ENCODE measurements at regions not wholly inside any gene's neighbourhood (a gene's known extent, or its start where the extent isn't known, plus 50 kb on each side); places are given as distances from the start of the nearest gene placed in this dataset.

DNA sequence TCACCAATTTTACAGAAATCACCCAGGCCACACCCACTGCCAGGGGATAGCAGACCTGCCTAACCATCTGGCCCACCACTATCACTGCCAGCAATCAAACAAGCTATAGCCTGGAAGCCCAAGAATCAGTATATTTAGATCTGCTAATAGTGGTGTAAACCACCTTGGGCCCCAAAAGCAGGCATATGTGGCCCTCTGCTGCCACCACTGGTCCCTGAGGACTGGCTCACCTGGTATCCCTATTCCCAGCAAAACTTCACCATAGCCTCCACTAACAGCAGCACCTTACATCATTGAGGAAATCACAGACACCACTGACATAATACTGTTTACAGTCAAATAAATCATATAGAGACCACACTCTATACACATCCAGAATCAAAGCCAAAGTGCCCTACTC is 880.4 kb upstream of the MAN1A1 start:
- DNase-seq (ENCODE audit: low spot score), result no peak

DNA sequence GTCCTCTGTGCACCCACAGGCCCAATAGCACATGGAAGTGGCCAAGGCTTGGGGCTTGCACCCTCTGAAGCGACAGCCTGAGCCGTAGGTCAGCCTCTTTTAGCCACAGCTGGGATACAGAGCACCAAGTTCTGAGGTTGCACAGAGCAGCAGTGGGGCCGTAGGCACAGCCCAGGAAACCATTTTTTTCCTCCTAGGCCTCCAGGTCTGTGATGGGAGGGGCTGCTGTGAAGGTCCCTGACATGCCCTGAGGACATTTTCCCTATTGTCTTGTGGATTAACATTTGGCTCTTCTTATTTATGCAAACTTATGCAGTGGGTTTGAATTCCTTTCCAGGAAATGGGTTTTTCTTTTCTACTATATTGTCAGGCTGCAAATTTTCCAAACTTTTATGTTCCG is 878.7 kb upstream of the MAN1A1 start:
- DNase-seq (ENCODE audit: low spot score), result no peak

DNA sequence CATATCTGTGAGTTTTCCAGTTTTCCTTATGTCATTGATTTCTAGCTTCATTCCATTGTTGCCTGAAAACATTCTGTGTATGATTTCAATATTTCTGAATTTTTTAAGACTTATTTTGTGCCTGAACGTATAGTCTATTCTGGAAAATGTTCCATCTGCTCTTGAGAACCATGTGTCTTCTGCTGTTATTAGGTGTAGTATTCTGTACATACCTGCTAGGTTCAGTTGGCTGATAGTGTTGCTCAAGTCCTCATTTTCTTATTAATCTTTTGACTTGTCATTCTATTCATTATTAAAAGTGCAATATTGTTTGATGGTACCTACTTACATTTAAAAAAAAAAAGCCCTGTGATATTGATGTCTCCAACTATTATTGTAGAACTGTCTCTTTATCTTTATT is 869.8 kb upstream of the MAN1A1 start:
- DNase-seq (ENCODE audit: low spot score), result no peak

DNA sequence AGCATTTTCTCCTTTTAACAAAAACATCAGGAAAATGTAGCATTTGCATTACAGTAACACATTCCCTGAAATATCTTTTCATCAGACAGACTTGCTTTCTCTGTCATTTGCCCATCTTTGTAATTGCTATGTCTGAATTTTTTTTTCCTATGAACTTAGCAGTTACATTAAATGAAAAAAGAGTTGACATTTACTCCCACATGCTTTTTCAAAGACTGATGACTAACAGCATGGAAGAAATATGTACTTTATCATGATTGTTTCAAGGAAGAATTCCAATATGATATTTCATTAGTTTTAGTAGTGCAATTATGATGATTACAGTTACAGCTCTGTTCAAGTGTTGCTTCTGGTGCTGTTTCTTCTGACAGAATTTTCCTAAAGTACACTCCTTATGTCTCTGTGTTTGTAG is 864.5 kb upstream of the MAN1A1 start:
- DNase-seq (ENCODE audit: low spot score), result no peak

DNA sequence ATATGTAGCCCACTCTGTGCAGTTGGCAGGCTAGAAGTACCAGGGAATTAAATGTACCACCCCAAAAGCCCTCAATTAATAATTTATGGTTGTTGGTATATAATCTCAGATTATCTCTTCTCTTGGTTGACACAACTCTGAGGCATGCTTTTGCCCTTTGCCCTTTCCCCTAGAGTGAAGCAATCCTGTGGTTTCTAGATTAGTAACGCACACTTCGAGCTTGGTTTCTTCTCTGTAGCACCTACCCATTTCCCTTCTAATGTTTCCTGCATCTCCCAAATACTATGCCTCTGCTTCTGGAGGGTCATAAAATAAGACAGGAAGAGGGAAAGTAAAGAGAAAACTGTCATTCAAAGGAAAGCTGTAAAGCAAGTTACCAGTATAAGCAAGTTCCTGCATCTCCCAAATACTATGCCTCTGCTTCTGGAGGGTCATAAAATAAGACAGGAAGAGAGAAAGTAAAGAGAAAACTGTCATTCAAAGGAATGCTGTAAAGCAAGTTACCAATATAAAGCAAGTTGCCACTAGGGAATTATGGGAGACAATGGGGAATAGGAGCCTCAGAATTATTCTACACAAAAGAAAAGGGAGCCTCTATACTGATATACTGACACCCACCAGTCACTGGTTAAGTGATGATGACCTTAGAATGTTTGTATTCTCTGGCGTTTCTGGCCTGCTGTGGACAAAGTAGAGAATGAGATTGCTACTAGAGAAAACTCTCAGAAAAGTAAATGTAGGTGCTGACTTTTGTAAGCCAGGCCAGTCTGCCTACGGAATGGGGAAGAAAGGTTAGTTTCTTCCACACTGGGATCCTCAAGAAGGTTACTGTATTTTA is 862.6 kb upstream of the MAN1A1 start:
- DNase-seq (ENCODE audit: low spot score), result no peak

DNA sequence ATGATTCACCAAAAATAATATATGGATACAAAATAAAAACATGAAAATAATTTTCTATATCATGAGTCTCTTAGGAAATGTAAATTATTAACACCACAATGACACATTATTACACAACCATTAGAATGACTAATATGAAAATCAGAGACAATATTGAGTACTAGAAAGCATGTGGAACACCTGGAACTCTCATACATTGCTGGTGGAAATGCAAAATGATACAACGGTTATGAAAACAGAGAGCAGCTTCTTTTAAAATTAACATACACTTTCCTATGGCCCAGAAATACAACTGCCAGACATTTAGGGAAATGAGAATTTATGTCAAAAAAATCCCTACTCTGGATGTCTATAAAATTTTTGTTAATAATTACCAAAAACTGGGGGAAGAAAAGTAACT is 853.3 kb upstream of the MAN1A1 start:
- no peak for DNase-seq (ENCODE audit: low spot score)

DNA sequence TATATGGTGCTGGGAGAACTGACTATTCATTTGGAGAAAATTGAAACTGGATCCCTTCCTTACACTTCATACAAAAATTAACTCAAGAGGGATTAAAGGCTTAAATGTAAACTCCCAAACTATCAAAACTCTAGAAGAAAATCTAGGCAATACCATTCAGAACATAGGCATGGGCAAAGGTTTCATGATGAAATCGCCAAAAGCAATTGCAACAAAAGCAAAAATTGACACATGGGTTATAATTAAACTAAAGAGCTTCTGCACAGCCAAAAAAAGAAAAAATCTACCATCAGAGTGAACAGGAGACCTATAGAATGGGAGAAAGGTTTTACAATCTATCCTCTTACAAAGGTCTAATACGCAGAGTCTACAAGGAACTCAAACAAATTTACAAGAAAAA is 851.3 kb upstream of the MAN1A1 start:
- DNase-seq (ENCODE audit: low spot score), result no peak

DNA sequence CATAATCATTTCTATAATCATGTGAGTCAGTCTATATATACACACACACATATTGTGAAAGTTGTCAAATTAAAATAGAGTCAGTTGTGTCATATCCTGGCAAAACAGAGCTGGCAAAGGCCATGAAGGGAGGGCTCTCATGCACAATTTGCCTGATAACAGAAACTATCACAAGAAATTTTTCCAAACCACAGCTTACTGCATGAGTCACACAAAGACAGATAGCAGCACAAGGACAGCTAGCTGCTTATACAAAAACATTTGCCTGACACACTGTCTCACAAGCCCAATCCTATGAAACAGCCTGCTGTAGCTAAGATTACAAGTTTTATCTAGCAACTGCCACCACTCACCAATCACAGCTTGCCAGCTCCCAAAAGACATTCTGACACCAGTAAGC is 848.5 kb upstream of the MAN1A1 start:
- DNase-seq (ENCODE audit: low spot score), result no peak

DNA sequence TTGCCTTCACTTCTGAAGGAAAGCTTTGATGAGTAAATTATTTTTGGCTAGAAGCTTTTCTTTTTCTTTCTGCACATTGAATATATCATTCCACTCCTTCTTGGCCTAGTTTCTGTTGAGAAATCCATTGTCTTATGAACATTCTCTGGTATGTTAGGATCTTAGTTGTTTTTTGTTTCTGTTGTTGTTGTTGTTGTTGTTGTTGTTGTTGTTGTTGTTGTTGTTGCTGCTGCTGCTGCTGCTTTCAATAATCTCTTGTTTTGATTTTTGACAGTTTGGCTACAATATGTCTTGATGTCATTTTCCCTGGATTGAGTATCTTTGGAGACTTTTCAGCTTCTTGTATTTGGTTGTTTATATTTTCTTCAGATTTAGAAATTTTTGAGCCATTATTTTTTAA is 836.5 kb upstream of the MAN1A1 start:
- DNase-seq (ENCODE audit: low spot score), result no peak

DNA sequence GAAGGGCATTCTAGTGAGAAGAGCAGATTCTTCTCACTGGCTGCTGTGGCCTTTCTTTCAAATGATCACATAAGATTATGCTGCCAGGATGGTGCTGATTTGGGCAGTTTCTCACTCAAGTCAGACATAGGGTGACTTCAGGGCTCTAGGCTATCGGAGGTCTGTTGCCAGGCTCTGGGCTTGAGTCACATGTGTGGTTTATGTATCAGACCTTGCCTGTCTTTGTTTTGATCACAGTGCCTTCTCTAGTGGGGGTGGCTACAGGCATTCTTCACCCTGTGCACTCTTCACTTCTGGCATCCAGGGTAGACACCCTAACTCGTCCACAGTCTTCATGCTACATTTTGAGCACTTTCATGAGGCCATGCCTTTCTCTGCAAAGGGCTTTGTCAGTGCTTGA is 823.7 kb upstream of the MAN1A1 start:
- DNase-seq (ENCODE audit: low spot score), result no peak

DNA sequence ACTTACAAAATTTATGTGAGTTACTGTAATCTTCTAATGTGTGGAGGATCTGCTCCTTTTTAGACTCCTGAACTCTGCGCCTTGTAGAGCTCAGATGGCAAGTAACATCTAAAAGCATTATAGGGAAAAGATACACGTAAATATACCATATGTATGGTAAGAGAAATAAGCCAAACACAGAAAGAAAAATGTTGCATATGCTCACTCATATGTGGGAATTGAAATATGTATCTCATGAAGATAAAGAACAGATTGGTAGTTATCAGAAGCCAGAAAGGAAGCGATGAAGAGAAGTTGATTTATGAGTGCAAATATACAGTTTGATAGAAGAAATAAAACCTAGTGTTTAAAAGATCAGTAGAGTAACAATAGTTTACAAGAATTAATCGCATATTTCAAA is 815.0 kb upstream of the MAN1A1 start:
- DNase-seq (ENCODE audit: low spot score), result no peak

DNA sequence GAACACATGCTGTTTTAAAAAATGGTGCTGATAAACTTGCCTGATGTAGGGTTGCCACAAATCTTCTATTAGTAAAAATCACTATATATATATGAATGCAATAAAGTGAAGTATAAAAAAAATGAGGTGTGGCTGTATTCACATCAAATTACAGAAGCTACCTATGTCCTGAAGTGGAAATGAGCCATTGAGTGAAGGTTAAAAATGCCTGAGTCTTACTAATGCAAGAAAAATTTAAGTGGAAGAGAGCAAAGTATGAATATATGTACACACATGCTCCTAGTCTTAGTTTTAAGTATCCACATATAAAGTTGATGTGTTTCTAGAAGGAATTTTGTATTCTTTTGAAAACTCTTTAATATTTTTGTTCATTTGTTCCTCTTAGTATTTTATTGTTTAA is 808.3 kb upstream of the MAN1A1 start:
- no peak for DNase-seq (ENCODE audit: low spot score)

DNA sequence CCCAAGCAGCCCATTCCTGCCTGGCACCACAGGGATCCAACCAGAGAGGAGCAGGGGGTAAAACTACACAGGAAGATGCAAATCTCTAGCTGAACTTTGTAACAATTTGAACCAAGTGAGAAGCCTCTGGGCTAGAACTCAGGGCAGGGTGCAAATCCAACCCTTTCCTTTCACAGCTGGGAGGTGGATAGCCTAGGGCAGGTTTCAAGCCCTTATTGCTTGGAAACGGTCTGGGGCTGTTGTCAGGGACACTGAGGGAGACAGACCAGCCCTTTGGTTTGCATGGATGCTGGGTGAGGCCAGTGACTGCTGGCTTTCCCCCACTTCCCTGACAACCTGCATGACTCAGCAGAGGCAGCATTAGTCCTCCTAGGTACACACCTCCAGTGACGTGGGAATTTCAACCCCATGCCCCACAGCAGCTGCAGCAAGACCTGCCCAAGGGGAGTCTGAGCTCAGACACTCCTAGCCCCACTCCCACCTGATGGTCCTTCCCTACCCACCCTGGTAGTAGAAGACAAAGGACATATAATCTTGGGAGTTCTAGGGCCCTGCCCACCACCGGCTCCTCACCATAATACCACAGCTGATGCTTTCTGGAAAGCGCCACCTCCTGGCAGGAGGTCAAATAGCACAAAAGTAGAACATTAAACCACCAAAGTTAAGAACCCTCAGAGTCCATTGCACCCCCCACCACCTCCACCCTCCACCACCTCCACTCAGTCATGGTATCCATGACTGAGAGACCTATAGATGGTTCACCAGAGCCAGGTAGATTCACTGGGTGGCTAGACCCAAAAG is 797.7 kb upstream of the MAN1A1 start:
- DNase-seq (ENCODE audit: low spot score), result no peak

DNA sequence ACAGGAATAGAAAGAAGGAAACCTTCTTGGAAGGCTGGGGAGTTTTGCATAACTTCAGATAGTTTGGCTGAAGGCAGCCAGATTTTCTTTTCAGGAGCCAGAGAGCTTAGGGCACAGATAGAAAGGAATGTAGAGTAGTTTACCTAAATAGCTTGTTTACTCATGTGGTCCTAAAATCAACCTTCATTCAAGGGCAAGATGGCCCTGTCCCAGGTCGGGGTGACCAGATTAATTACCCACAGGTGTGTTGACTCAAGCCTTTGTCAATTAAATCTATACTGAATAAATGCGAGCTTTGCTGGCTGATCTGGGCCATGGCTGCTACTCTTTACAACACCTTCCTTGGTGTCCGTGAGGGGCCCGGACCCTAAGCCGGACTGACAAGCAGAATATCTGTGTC is 792.0 kb upstream of the MAN1A1 start:
- DNase-seq (ENCODE audit: low spot score), result no peak

DNA sequence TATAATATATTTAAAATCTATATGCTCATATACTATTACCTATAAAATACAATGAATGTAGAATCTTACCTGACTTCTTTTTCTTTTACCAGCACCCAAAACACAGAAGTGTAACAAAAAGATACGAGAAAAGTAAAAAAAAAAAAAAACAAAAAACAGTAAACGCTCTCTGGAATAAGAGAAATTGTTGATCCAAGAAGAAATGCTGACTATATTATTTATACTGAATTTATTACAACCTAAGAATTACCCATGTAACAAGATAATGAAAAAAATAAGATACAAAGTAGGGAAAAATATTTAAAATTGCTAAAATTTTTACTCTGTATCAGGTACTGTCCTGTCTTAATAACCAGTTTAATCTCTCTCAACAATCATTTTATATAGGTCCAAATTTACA is 787.9 kb upstream of the MAN1A1 start:
- no peak for DNase-seq (ENCODE audit: low spot score)

DNA sequence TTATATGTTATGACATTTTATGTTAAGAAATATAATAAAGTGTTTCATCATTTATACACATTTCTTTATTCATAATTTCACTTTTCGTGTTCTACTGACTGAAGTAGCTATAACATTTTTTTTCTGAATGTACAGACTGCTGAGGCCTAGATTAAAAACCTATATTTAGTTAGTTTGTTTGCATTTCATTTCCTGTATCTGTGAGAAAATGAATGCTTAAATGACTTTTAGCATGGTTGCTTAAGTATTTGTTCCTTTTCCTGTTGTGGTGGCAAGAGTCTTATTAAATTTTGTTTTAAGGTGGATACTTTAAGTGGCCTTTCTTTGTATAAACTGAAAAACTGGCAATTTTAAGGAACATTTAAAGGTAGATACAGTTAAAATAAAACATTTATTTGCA is 779.7 kb upstream of the MAN1A1 start:
- DNase-seq (ENCODE audit: low spot score), result no peak

DNA sequence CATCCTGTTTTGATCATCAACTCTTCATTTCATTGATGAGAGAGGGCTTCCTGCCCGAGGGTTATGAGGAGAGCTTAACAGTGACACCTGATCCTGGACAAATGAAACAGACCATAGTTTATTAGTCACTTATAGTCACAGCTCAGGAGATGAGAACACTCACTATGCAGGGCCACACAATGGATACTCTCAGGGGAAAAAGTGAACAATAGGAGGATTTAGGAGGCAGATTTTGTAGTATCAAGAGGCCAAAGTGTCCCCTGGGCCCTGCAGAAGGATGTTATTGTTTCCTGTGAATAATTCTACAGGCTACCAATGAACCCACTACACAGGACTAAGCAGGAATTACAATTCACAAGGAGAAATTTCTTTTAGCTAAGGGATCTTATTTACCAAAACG is 772.8 kb upstream of the MAN1A1 start:
- no peak for DNase-seq (ENCODE audit: low spot score)

DNA sequence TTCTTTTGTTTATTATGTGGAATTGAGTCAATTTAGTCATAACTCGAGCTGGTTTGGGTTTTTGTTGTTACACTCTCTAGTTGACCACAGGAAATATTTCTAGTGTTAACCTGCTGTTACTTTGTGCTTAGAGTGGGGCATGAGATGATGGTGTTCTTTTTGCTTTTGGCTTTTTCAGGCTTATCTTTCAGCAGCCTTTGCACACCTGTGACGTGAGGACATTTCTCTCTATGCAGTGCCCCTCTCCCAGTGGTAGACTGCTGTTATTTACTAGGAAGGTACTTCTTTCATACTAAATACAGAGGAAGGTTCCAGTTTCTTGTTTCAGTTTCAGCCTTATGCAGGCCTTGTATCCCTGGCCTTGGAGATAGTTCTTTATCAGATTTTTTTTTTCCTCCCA is 766.8 kb upstream of the MAN1A1 start:
- no peak for DNase-seq (ENCODE audit: low spot score)

DNA sequence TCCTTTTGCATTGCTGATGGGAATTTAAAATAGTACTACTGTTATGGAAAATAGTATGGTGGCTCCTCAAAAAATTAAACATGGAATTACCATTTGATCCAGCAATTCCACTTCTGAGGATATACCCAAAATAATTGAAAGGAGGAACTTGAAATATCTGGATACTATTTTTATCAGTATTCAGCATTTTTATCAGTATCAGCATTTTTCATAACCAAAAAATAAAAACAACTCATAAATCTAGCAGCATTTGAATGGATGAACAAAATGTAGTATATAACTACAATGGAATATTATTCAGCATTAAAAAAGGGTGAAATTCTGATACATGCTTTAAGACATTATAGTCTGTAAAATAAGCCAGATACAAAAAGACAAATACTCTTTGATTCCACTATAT is 763.4 kb upstream of the MAN1A1 start:
- DNase-seq (ENCODE audit: low spot score), result no peak

DNA sequence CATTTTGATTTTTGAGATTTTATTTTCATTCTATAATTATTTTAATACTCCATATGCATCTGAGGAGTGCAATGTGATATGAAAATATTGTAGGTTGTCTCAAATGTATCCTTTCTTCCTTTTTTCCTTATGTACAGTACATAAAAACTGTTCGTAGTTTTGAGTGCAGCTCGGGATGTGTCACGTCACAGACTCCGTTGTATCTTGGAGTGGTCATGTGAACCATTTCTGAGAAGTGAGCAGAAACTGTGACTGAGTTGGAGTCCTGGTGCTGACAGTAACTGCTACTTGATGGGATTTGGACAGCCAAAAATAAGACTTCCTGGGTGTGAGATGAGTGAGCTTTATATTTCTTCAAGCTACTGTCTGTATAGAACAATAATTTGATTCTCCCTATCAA is 761.4 kb upstream of the MAN1A1 start:
- DNase-seq (ENCODE audit: low spot score), result no peak

DNA sequence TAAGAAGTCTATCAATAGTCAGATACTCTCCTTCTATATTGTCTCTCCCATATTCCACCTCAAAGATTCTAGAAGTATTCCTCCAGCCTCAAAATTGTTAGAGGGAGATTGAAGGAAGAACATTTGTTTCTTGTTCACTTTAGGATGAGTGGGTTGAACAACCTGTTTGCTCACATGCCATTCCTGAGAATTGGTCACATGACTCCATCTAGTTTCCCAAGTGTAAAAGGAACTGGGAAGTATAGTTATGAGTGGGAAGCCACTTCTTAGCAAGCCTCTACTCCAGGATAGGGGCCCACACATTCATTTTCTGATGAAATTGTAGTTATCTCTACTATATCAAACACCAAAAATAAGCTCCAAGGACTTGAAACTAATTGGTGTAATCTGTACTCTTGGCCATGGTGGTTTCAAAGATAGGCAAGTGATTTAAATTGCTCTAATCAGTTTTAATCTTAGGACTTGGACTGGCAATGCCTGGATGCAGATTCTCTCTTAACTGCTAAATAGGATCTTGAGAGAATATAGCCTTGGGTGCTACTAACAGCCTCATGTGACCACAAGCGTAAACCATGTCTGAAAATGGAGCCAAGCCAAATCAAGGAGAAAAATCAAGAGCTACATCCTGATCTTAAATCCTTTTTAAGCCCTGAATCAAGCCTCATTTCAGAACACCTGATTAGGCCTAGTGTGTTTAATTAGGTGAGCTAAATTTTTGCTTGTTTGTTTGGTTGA is 758.7 kb upstream of the MAN1A1 start:
- no peak for DNase-seq (ENCODE audit: low spot score)

DNA sequence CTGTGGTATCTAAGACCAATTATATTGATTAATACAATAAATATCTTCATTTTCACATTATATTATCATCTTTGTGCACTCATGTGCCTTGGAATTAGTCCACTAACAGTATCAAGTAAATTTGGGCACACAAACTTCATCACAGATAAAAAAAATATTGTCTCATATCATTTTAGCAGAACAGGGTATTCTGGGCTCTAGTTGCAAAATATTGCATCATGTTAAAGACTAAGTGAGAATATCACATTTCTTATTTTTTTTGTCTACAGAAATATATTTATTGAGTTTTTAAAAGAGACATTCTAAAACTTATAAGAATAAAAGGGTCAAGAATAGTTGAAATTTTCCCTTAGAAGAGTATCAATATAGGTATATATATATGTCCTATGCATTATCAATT is 754.1 kb upstream of the MAN1A1 start:
- no peak for DNase-seq (ENCODE audit: low spot score)

DNA sequence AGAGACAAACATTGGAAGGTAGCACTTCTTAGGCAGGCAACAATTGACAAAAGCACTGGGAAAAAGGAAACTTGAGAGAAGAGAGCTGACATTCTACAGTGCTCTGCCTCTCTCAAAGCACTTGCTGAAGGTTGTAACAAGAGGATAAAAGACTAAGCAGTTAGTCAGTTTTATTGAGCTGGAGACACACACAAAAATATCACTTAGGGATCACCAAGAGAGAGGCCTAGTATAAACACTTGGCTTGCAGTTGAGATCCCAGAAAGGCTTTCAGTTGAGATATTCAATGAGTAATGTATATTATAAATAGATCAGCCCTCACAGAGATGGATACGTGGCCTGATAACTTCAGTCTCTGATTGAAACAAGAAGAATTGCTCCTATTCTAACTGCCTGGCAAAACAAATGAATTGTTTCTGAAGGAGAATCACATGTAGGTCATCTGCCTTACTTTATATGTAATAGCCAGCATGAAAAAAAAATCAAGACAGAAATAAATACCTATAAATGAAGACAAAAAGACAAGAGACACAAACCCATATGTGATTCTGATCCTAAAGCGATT is 747.2 kb upstream of the MAN1A1 start:
- DNase-seq (ENCODE audit: low spot score), result no peak

Data from hematopoietic multipotent progenitor cell treated with erythropoietin and hydrocortisone succinate and interleukin-3 and kit ligand, for 17 days (in vitro differentiated cells).